Osteoblast (primary cell): ENCODE measurements at regions not wholly inside any gene's neighbourhood (a gene's known extent, or its start where the extent isn't known, plus 50 kb on each side); places are given as distances from the start of the nearest gene placed in this dataset.

Source experiments
- DNase-seq: peaks from one replicate; pipeline ENCODE4 v3.0.0; 2011; ENCODE audit warnings: low spot score, mixed read lengths; ENCODE audit not compliant: insufficient read length; ENCODE audit errors: missing footprints
- H2AFZ ChIP-seq: 2 replicates; pipeline ENCODE4 v1.6.0; 2011; ENCODE audit warnings: mild to moderate bottlenecking, low read length
- H3K27ac ChIP-seq: 2 replicates; pipeline ENCODE4 v1.5.1; 2011; ENCODE audit warnings: mild to moderate bottlenecking, low read depth, low read length, moderate library complexity
- H3K27me3 ChIP-seq: 2 replicates; pipeline ENCODE4 v1.6.0; 2012; ENCODE audit warnings: mild to moderate bottlenecking, control low read depth, inconsistent platforms, low read length, moderate library complexity; ENCODE audit not compliant: insufficient read depth
- H3K36me3 ChIP-seq: 2 replicates; pipeline ENCODE4 v1.5.1; 2011; ENCODE audit warnings: mild to moderate bottlenecking, low read length, control low read depth, moderate library complexity; ENCODE audit not compliant: insufficient read depth
- H3K4me1 ChIP-seq: 2 replicates; pipeline ENCODE4 v1.5.1; 2011; ENCODE audit warnings: mild to moderate bottlenecking, low read length, control low read depth, moderate library complexity; ENCODE audit not compliant: insufficient read depth
- H3K4me2 ChIP-seq: 2 replicates; pipeline ENCODE4 v1.6.0; 2011; ENCODE audit warnings: mild to moderate bottlenecking, low read length; ENCODE audit not compliant: insufficient read depth
- H3K4me3 ChIP-seq: fragments of 200-600 bp; sonication (generic); 3 replicates; pipeline ENCODE4 v1.5.1; 2012; ENCODE audit warnings: mild to moderate bottlenecking, low read length, inconsistent platforms; ENCODE audit not compliant: insufficient read depth
- H3K79me2 ChIP-seq: 2 replicates; pipeline ENCODE4 v1.6.0; 2012; ENCODE audit warnings: mild to moderate bottlenecking, low read length, control low read depth, inconsistent platforms; ENCODE audit not compliant: insufficient read depth
- H3K9me3 ChIP-seq: 2 replicates; pipeline ENCODE4 v1.5.1; 2011; ENCODE audit warnings: low read depth, low read length, control low read depth
- H4K20me1 ChIP-seq: 2 replicates; pipeline ENCODE4 v1.6.0; 2012; ENCODE audit warnings: mild to moderate bottlenecking, low read length, control low read depth; ENCODE audit not compliant: insufficient read depth
- CTCF ChIP-seq: IDR thresholded peaks from 2 replicates; pipeline ENCODE4 v1.5.1; 2011; ENCODE audit warnings: mild to moderate bottlenecking, low read depth, low read length, moderate library complexity; ENCODE audit errors: extremely low read depth

GRCh38 chr5:148732692-148733091 is 78.4 kb upstream of the HTR4 start:
- Histone ChIP-seq H4K20me1 (no peaks in the 10 kb centered on the region), H3K79me2 (no peaks in the 10 kb centered on the region), H3K4me2 (no peak overlapping the region), H3K36me3 (no peaks in the 10 kb centered on the region), H3K4me1 (peaks cover 34% of the 10 kb centered on the region), H2AFZ (peak overlapping the region; percentile 9), H3K27me3 (peaks cover 14% of the 10 kb centered on the region), H3K4me3 (no peak overlapping the region), H3K9me3 (no peaks in the 10 kb centered on the region), H3K27ac (no peak overlapping the region)
- no peak for DNase-seq
- TF ChIP-seq CTCF: no peak

- Histone ChIP-seq H2AFZ (peak overlapping the region; percentile 38), H3K9me3 (no peaks in the 10 kb centered on the region), H3K4me1 (peaks cover 34% of the 10 kb centered on the region), H3K4me2 (peak overlapping the region; percentile 55), H3K4me3 (no peak overlapping the region), H3K27me3 (peaks cover 7% of the 10 kb centered on the region), H3K36me3 (no peaks in the 10 kb centered on the region), H3K27ac (no peak overlapping the region), H3K79me2 (no peaks in the 10 kb centered on the region), H4K20me1 (no peaks in the 10 kb centered on the region)
- peak; percentile 54 for DNase-seq
- peak; percentile 73 for TF ChIP-seq CTCF
Observed at GRCh38 chr5:148733601-148734438, 79.5 kb upstream of the HTR4 start.

- DNase-seq: no peak
- Histone ChIP-seq H3K27ac (no peak overlapping the region), H4K20me1 (no peaks in the 10 kb centered on the region), H3K4me3 (no peak overlapping the region), H3K79me2 (no peaks in the 10 kb centered on the region), H3K4me2 (no peak overlapping the region), H3K36me3 (no peaks in the 10 kb centered on the region), H3K27me3 (peaks cover 7% of the 10 kb centered on the region), H3K9me3 (no peaks in the 10 kb centered on the region), H3K4me1 (peaks cover 37% of the 10 kb centered on the region), H2AFZ (no peak overlapping the region)
- TF ChIP-seq CTCF: no peak
Observed at GRCh38 chr5:148734518-148734917, 80.2 kb upstream of the HTR4 start.

GRCh38 chr5:148735301-148735835 is 81.0 kb upstream of the HTR4 start:
- DNase-seq: no peak
- H3K9me3 ChIP-seq: no peaks in the 10 kb centered on the region
- no peaks in the 10 kb centered on the region for H4K20me1 ChIP-seq
- no peak overlapping the region for H2AFZ ChIP-seq
- H3K4me2 ChIP-seq: no peak overlapping the region
- H3K36me3 ChIP-seq: no peaks in the 10 kb centered on the region
- H3K79me2 ChIP-seq: no peaks in the 10 kb centered on the region
- TF ChIP-seq CTCF: no peak
- no peak overlapping the region for H3K27ac ChIP-seq
- peaks cover 7% of the 10 kb centered on the region for H3K27me3 ChIP-seq
- H3K4me3 ChIP-seq: no peak overlapping the region
- peaks cover 38% of the 10 kb centered on the region for H3K4me1 ChIP-seq
